GM12878 (cell line): ENCODE measurements at regions not wholly inside any gene's neighbourhood (a gene's known extent, or its start where the extent isn't known, plus 50 kb on each side); places are given as distances from the start of the nearest gene placed in this dataset.

Experiments used
- EGR1 ChIP-seq, 2 experiments: IDR thresholded peaks; 1 replicate in 1 of 2; 2 replicates in 1 of 2; pipeline ENCODE4 v1.6.1; 2011 to 2012; ENCODE audit warnings: low read depth in 2 of 2, low read length in 2 of 2, borderline replicate concordance in 1 of 2, mild to moderate bottlenecking in 1 of 2, moderate library complexity in 1 of 2
- IRF4 ChIP-seq: IDR thresholded peaks from 2 replicates; pipeline ENCODE4 v1.6.1; 2011; ENCODE audit warnings: low read depth, low read length
- MEF2B ChIP-seq: fragments of 450-650 bp; IDR thresholded peaks from 2 replicates; pipeline ENCODE4 v1.6.1; 2018; ENCODE audit warnings: mild to moderate bottlenecking, moderate library complexity; ENCODE audit not compliant: partially characterized antibody, poor library complexity, severe bottlenecking
- NFYB ChIP-seq: IDR thresholded peaks from 2 replicates; pipeline ENCODE4 v1.6.1; 2011; ENCODE audit warnings: low read depth, mild to moderate bottlenecking, low read length, improper control_type of control experiment, moderate library complexity; ENCODE audit not compliant: insufficient read depth
- RAD21 ChIP-seq: IDR thresholded peaks from 2 replicates; pipeline ENCODE4 v1.6.1; 2011; ENCODE audit warnings: mild to moderate bottlenecking, low read depth, low read length, moderate library complexity; ENCODE audit not compliant: insufficient read depth
- SRF ChIP-seq, 2 experiments: IDR thresholded peaks; 2 replicates each; pipeline ENCODE4 v1.6.1; 2011; ENCODE audit warnings: low read depth in 2 of 2, low read length in 2 of 2, mild to moderate bottlenecking in 1 of 2, moderate library complexity in 1 of 2
- STAT1 ChIP-seq: fragments of 450-650 bp; conservative IDR thresholded peaks from 2 replicates; pipeline ENCODE4 v1.6.1; 2014; ENCODE audit warnings: antibody characterized with exemption, mild to moderate bottlenecking
- WRNIP1 ChIP-seq: IDR thresholded peaks from 2 replicates; pipeline ENCODE4 v1.6.1; 2011; ENCODE audit warnings: low read depth, low read length, improper control_type of control experiment, borderline replicate concordance
- TF ChIP-seq, protein P1 (sequence below): fragments of 450-650 bp; IDR thresholded peaks from 2 replicates; pipeline ENCODE4 v1.6.1; 2017; ENCODE audit warnings: mild to moderate bottlenecking
- TF ChIP-seq, protein P2 (sequence below): fragments of 450-650 bp; IDR thresholded peaks from 2 replicates; pipeline ENCODE4 v1.6.1; 2017; ENCODE audit warnings: mild to moderate bottlenecking, moderate library complexity

DNA sequence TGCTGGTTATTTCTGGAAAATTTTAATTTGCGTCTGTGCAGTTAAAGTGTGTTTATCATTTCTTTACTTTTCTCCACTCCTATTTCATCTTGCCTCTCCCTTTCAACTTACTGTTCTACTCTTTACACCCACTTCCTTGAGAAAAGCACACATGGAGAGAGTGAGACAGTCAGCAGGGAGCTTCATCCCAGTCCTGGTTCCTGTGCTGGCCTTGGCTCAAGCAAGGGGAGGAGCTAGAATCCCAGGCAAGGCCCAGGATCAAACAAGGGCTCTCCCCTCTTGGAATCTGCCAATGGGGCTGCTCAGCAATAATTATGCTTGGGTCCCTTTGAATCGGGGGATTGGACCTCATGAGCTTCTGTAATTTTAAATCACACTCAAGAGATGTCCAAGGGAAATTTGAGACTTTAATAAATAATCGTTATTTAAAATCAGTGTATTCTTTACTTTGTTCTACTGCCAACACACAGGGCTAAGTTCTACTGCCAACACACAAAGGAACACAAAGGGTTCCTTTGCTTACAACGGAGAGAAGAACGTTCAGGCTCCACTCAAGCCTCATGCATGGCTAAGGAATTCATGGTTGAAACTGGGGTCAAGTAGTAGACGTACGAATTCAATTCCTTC is 439.3 kb upstream of the DAB2 start (continued):
- TF ChIP-seq, protein P1, sequence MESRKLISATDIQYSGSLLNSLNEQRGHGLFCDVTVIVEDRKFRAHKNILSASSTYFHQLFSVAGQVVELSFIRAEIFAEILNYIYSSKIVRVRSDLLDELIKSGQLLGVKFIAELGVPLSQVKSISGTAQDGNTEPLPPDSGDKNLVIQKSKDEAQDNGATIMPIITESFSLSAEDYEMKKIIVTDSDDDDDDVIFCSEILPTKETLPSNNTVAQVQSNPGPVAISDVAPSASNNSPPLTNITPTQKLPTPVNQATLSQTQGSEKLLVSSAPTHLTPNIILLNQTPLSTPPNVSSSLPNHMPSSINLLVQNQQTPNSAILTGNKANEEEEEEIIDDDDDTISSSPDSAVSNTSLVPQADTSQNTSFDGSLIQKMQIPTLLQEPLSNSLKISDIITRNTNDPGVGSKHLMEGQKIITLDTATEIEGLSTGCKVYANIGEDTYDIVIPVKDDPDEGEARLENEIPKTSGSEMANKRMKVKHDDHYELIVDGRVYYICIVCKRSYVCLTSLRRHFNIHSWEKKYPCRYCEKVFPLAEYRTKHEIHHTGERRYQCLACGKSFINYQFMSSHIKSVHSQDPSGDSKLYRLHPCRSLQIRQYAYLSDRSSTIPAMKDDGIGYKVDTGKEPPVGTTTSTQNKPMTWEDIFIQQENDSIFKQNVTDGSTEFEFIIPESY = no peak
- TF ChIP-seq EGR1 (IDR thresholded peaks at IDR 0.05; ENCODE audit: borderline replicate concordance in 1 of 2, low read depth in 2 of 2, low read length in 2 of 2) (no peak), SRF (IDR thresholded peaks at IDR 0.05; ENCODE audit: low read depth in 2 of 2, low read length in 2 of 2) (no peak), NFYB (no peak), STAT1 (no peak), MEF2B (no peak), IRF4 (no peak), RAD21 (no peak), WRNIP1 (no peak)
- TF ChIP-seq, protein P2, sequence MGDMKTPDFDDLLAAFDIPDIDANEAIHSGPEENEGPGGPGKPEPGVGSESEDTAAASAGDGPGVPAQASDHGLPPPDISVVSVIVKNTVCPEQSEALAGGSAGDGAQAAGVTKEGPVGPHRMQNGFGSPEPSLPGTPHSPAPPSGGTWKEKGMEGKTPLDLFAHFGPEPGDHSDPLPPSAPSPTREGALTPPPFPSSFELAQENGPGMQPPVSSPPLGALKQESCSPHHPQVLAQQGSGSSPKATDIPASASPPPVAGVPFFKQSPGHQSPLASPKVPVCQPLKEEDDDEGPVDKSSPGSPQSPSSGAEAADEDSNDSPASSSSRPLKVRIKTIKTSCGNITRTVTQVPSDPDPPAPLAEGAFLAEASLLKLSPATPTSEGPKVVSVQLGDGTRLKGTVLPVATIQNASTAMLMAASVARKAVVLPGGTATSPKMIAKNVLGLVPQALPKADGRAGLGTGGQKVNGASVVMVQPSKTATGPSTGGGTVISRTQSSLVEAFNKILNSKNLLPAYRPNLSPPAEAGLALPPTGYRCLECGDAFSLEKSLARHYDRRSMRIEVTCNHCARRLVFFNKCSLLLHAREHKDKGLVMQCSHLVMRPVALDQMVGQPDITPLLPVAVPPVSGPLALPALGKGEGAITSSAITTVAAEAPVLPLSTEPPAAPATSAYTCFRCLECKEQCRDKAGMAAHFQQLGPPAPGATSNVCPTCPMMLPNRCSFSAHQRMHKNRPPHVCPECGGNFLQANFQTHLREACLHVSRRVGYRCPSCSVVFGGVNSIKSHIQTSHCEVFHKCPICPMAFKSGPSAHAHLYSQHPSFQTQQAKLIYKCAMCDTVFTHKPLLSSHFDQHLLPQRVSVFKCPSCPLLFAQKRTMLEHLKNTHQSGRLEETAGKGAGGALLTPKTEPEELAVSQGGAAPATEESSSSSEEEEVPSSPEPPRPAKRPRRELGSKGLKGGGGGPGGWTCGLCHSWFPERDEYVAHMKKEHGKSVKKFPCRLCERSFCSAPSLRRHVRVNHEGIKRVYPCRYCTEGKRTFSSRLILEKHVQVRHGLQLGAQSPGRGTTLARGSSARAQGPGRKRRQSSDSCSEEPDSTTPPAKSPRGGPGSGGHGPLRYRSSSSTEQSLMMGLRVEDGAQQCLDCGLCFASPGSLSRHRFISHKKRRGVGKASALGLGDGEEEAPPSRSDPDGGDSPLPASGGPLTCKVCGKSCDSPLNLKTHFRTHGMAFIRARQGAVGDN = no peak
